Right ventricle myocardium inferior (tissue), 1 donor: ENCODE measurements at regions not wholly inside any gene's neighbourhood (a gene's known extent, or its start where the extent isn't known, plus 50 kb on each side); places are given as distances from the start of the nearest gene placed in this dataset.

ENCODE experiments used
- ATAC-seq: fragments of 200-7000 bp; cut with Tn5 transposase; one replicate; pipeline ENCODE4 v1.9.1; 2020; ENCODE audit warnings: mild to moderate bottlenecking, moderate library complexity
- DNase-seq: peaks from one replicate; pipeline ENCODE4 v3.0.0; 2021; ENCODE audit errors: missing footprints
- intact Hi-C: fragments of 100-400 bp; cut with DNase I; formaldehyde crosslinking; loops from one replicate; pipeline ENCODE4 v1.11.0; 2022
- donor health status: DM: no; HTN: yes; CAD: no; lungs with severe emphysema.

GRCh38 chr1:163824490-163824889, 502.7 kb downstream of the NUF2 start:
- intact Hi-C loops: no loop called here
- no peak for ATAC-seq

GRCh38 chr1:163826500-163826899, 504.7 kb downstream of the NUF2 start:
- intact Hi-C loops: no loop called here
- ATAC-seq: peak; percentile 32
- DNase-seq: no peak

More at GRCh38 chr1:163824490-163824889, 502.7 kb downstream of the NUF2 start:
- DNase-seq: no peak

GRCh38 chr1:163834778-163835177, 513.0 kb downstream of the NUF2 start:
- ATAC-seq: no peak
- DNase-seq: no peak
- intact Hi-C loops: no loop called here

GRCh38 chr1:163836481-163836880, 514.7 kb downstream of the NUF2 start:
- intact Hi-C loops: no loop called here
- DNase-seq (no peak), ATAC-seq (no peak)

GRCh38 chr1:163837206-163837605, 515.5 kb downstream of the NUF2 start:
- intact Hi-C loops: no loop called here
- no peak for ATAC-seq

GRCh38 chr1:163842571-163842970, 520.8 kb downstream of the NUF2 start:
- intact Hi-C loops: no loop called here
- ATAC-seq (no peak), DNase-seq (no peak)

More at GRCh38 chr1:163837206-163837605, 515.5 kb downstream of the NUF2 start:
- DNase-seq: no peak

- ATAC-seq (peak; percentile 76), DNase-seq (no peak)
- intact Hi-C loops: no loop called here
Measured at GRCh38 chr1:163844459-163844858, 522.7 kb downstream of the NUF2 start.

GRCh38 chr1:163845279-163845678, 523.5 kb downstream of the NUF2 start:
- no peak for ATAC-seq
- intact Hi-C loops: no loop called here
- no peak for DNase-seq

GRCh38 chr1:163863731-163864130, 542.0 kb downstream of the NUF2 start:
- ATAC-seq (no peak), DNase-seq (no peak)
- intact Hi-C loops: no loop called here

- intact Hi-C loops: no loop called here
- ATAC-seq: peak; percentile 65
- no peak for DNase-seq
Measured at GRCh38 chr1:163864207-163864606, 542.5 kb downstream of the NUF2 start.

- DNase-seq (no peak), ATAC-seq (peak; percentile 82)
- intact Hi-C loops: no loop called here
Measured at GRCh38 chr1:163866564-163866963, 544.8 kb downstream of the NUF2 start.

GRCh38 chr1:163870666-163871065, 548.9 kb downstream of the NUF2 start:
- DNase-seq: no peak
- intact Hi-C loops: no loop called here
- ATAC-seq: no peak

GRCh38 chr1:163872067-163872466, 550.3 kb downstream of the NUF2 start:
- DNase-seq (no peak), ATAC-seq (peak; percentile 70)
- intact Hi-C loops: no loop called here

- DNase-seq: no peak
- intact Hi-C loops: no loop called here
- ATAC-seq: no peak
Measured at GRCh38 chr1:163874070-163874469, 552.3 kb downstream of the NUF2 start.

- peak; percentile 86 for ATAC-seq
- peak; percentile 58 for DNase-seq
- intact Hi-C loops: no loop called here
Measured at GRCh38 chr1:163875200-163875926, 553.6 kb downstream of the NUF2 start.

GRCh38 chr1:163875927-163876320, 554.2 kb downstream of the NUF2 start:
- DNase-seq (no peak), ATAC-seq (peak; percentile 80)
- intact Hi-C loops: no loop called here

GRCh38 chr1:163876546-163876945, 554.8 kb downstream of the NUF2 start:
- DNase-seq (no peak), ATAC-seq (no peak)
- intact Hi-C loops: no loop called here

- ATAC-seq: no peak
- DNase-seq: no peak
- intact Hi-C loops: no loop called here
Measured at GRCh38 chr1:163877016-163877415, 555.3 kb downstream of the NUF2 start.

- intact Hi-C loops: no loop called here
- ATAC-seq (no peak), DNase-seq (no peak)
Measured at GRCh38 chr1:163885510-163885909, 563.8 kb downstream of the NUF2 start.

- ATAC-seq: no peak
- no peak for DNase-seq
- intact Hi-C loops: no loop called here
Measured at GRCh38 chr1:163896001-163896400, 574.2 kb downstream of the NUF2 start.
